HG03442 (cell line): ENCODE measurements at regions not wholly inside any gene's neighbourhood (a gene's known extent, or its start where the extent isn't known, plus 50 kb on each side); places are given as distances from the start of the nearest gene placed in this dataset.

Experiments
- ATAC-seq: cut with Tn5 transposase; IDR thresholded peaks from one replicate; pipeline ENCODE4 v1.9.1; 2021; ENCODE audit warnings: mild to moderate bottlenecking, moderate library complexity; ENCODE audit not compliant: unreplicated experiment

DNA sequence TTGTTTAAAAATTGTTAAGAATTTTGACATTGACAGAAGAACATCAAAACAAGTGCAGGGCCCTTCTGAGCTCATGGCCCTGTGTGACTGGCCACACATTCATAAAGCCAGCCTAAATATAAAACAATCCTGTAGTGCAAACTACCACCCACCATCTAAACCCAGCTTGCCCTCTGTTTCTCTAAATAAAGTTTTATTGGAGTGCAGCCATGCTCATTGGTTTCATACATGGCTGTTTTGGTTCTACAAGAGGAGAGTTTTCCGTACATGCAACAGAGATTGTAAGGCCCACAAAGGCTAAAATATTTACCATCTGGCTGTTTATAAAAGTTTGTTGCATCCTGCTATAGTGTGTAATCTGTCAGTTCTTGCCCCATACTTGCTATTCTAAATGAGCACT is 54.6 kb upstream of the TRIM24 start:
- ATAC-seq, result no peak

DNA sequence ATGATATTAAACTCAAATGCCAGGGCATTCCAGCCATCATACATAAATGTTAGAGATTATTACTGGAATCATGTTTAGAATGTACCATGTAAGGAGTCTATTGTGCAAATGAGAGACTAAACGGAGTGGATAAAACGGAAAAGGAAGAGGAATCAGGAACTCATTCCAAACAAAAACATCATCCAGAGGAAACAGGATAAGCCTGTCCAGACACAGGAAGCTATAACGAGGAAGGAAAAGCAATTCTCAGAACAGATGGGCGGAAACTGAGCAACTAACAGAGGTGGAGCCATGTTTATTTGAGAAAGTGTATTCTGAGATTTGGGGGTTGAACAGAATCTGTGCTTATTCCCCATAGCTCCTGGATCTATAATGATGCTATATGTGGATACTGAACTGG is 52.3 kb upstream of the TRIM24 start:
- no peak for ATAC-seq
